HG03196 (cell line): ENCODE measurements at regions not wholly inside any gene's neighbourhood (a gene's known extent, or its start where the extent isn't known, plus 50 kb on each side); places are given as distances from the start of the nearest gene placed in this dataset.

Experiments used
- ATAC-seq: cut with Tn5 transposase; IDR thresholded peaks from one replicate; pipeline ENCODE4 v1.9.1; 2021; ENCODE audit not compliant: unreplicated experiment

DNA sequence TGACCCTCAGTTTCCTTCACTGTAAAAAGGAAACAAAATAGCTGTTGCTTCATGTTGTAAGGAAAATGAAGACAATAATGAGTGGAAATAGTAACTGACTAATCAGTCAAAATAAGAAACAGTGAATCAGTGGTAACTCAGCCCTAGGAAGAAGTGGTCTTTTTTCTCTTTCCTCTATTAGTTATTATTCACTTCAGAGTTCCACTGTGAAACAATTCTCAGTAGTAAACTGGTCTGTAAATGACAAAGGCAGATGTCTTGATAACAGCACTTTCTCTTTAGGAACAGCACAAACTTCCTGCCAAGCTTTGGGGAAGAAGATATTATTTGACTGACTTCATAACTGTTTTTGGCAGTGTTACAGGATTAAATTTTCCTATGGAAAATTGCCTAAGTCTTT is 600.5 kb upstream of the KLHL1 start:
- no peak for ATAC-seq

GRCh38 chr13:70703755-70704154 is 595.5 kb upstream of the KLHL1 start:
- no peak for ATAC-seq

GRCh38 chr13:70694996-70695715 is 586.9 kb upstream of the KLHL1 start:
- ATAC-seq = no peak

GRCh38 chr13:70668983-70669382 is 560.7 kb upstream of the KLHL1 start:
- no peak for ATAC-seq

GRCh38 chr13:70668293-70668692 is 560.0 kb upstream of the KLHL1 start:
- ATAC-seq = no peak

DNA sequence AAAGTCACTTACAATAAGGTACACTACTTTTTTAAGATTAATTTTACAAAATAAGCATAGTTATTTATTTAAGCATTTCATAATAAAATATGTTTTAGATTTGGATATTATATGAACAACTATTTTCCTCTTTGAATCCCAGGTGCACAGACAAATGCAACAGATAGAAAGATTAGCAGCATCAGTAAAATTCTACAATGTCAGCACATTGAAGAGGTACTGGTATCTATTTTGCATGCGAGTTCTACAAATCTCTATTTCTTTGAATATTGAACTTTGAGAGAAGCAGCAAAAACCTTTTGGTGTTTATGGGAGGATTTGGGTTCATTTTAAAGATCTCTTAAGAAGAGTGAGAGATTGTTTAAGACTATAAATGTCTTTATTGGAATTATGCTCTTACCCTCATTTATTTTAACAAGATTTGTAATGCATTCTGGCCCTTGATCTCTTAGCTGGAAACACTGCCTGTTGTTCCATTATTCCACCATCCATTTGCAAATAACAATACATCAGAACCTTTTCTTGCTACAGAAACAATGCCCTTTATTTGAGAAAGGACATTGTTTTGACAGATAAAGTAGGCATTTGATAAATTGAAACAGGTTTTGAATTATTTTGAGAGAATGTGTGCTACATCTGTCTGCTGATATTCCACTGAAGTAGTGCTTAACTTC is 558.8 kb upstream of the KLHL1 start:
- no peak for ATAC-seq

- ATAC-seq = no peak
Measured at GRCh38 chr13:70662231-70662940, 554.1 kb upstream of the KLHL1 start.

DNA sequence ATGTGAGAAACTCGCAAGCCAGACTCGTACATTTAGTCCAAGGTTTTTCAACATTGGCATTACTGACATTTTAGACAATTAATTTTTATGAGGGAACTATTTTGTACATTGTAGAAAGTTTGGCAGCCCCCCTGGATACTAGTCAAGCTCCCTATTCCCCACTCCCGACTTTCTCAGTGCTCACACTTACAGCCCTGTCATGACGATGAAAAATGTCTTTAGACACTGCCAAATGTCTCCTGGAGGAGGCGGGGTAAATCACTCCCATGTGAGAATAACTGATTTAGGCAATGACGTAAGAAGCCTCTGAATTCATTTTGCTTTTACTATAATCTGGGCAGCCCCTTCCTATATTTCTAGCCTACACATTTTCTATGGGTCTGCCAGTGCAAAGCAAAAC is 535.8 kb upstream of the KLHL1 start:
- ATAC-seq = no peak

- ATAC-seq = no peak
Measured at GRCh38 chr13:70634893-70635292, 526.6 kb upstream of the KLHL1 start.

DNA sequence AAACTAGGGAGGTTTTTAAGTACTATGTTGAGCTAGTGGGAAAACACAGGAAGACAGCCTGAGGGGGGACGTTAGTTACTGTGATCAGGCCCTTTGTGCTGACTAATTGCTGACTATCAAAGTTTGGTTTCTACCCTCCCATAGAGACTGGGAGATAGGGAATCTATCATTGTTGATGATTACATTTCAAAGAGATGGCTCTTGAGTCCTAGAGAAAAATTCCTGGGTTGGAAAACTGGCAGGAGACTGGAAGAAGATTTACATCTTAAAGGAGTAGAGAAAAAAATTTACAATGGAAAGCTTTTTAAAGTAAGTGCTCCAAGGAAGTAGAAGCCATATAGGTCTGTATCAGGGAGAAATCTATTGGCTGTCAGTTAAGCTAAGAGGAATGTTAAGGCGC is 522.0 kb upstream of the KLHL1 start:
- no peak for ATAC-seq

GRCh38 chr13:70623239-70623638 is 515.0 kb upstream of the KLHL1 start:
- ATAC-seq = no peak

DNA sequence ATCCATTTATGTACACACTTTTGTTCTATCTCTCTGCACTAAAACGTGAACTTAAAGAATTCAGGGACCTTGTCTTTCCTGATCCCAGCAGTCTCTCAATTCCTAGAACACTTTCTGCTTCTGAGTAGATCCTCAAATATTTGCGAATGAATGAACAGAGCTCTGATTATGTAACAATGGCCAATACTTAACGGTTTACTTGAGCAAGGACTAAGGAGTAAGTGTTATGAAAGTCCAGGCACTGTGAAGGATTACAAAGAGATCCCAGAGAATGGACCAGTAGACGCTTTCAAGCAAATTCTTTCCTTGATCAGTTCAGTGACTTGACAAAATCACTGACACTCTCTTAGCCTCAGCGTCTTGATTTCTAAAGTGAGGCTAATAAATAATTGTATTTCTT is 514.5 kb upstream of the KLHL1 start:
- no peak for ATAC-seq

GRCh38 chr13:70619936-70620335 is 511.7 kb upstream of the KLHL1 start:
- ATAC-seq = no peak

DNA sequence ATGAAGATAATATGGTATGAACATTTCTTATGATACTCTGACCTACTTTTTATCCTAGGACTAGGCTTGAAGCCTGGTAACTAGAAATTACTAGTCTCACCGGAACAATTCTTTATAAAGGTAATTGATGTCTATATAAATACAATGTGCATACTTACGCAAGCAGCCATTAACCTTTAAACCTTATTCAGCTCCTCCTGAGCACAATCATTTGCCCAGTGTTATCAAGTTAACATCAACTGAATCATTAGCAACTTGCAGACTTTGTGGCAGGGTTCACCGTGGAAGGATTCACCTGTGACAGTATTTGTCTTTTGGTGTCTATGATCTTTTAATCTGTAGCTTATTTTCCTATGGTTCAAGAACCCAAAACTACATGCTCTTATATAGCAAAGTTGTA is 508.6 kb upstream of the KLHL1 start:
- ATAC-seq = no peak

DNA sequence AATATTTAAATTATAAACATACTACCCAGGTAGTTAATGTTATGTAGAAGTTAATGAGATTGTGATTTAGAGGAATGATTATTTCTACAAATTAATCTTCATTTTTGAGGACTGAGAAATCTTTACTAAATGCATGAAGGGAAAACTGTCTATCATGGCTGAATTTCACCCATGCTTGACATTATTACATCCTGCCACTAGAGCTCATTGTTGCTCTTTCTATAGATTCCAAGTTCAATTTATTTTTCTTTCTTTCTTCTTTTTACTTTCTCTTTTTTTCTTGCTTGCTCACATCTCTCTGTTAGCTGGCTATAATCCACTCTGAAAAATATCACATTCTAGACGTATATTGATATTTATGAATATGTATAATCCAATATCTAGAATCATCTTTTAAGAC is 505.0 kb upstream of the KLHL1 start:
- ATAC-seq = no peak

DNA sequence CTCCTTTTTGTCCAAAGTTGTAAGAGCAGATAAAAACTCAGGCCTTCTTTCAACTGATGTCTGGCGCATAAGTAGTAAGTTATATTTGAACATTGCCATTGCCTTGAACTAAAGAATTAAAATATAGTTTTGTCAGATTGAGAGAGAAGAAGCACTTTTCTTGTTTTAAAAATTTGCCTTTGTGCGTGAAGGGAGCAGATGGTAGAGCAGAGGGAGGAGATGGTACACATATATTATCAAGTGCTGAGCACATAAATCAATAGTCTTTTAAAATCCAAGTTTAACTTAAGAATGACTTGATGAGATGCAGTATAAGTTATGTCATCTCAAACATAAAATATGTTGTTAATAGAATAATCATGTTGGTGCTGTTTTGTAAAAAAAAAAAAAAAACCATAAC is 504.6 kb upstream of the KLHL1 start:
- no peak for ATAC-seq

DNA sequence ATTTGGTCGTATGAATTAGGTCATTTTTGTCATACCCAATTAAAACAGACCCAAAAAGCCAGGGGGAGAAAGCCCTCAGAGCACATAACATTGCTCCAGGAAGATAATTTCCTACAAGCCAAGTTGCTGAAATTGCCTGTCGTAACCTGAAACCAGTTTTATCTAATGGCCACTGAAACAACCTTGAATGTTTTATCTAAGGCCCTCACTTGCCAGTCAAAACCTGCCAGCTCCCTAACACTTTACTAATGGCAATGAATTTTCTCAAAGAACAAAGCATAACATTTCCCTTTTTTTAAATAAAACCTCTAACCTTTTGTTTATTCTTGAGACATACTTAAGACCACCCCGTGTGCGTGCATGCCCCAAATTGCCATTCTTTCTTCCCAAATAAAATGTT is 496.2 kb upstream of the KLHL1 start:
- no peak for ATAC-seq

DNA sequence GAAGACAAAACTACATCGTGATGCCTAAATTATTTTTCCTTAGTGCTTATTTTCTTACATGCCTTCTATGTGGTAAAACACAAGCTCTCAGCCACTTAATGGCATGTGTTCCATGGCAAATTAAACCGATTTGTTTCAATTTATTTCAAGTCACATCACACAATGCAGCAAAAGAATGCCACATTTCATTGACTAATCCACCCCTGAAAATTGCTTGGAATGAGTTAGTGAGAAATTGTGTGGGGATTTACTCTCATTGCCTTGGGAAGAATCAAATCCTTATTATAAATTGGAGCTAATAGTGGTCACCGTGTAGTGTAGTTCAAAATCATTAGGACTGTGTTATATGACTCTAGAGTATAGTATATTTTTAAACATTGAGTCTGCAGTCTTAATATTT is 485.5 kb upstream of the KLHL1 start:
- no peak for ATAC-seq

GRCh38 chr13:70585109-70585508 is 476.9 kb upstream of the KLHL1 start:
- no peak for ATAC-seq

DNA sequence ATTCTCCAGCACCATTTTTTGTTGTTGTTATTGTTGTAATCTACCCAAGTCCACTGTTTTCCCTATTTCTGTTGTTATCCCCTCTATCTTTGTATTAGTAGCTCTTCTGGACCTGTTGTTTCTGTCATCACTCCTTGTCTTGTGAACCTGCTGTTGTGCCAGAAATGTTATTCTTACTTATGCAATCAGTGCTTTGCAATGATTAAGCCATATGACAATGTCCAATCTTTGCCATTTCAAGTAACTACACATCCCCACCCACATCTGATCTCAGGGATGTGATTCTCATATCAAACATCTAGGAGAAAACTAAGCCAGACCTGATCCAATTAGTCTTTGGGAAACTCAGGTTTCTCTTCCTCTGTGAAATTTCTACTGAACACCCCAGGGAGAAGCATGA is 472.6 kb upstream of the KLHL1 start:
- no peak for ATAC-seq

DNA sequence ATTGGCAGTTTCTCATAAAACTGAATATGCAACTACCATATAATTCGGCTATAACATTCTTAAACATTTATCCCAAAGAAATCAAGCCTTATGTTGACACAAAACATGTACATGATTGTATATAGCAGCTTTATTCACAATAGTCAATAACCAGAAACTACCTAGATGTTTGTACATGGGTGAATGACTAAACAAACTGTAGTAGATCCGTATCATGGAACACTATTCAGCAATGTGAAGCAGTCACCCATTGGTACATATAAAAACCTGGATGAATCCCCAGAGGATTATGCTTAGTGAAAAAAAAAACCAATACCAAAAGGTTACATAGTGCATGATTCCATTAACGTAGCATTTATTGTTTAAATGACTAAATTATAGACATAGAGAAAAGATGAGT is 471.7 kb upstream of the KLHL1 start:
- no peak for ATAC-seq

- no peak for ATAC-seq
Measured at GRCh38 chr13:70571221-70571620, 463.0 kb upstream of the KLHL1 start.
